ENCODE measurements at regions not wholly inside any gene's neighbourhood (a gene's known extent, or its start where the extent isn't known, plus 50 kb on each side); places are given as distances from the start of the nearest gene placed in this dataset.

- H2AFZ ChIP-seq (ENCODE audit: low read length): no peak overlapping the region
- CTCF ChIA-PET (ENCODE audit: partially characterized antibody): interaction anchor here (0.6 to 1.9 kb wide), 11 partner anchors 9 to 549 kb away, joined by 3 to 7 read pairs (median 4); no protein-coding TSS in a partner anchor
Measured at GRCh38 chr16:81148277-81148676, 52.1 kb upstream of the GCSH start.

More at GRCh38 chr16:81148277-81148676, 52.1 kb upstream of the GCSH start:
- H3K23me2 ChIP-seq (ENCODE audit: low read depth, low read length): no peaks in the 10 kb centered on the region
- H3K14ac ChIP-seq (ENCODE audit: insufficient read length): no peak overlapping the region
- H4K5ac ChIP-seq (ENCODE audit: insufficient read length, low read depth, low read length): no peak overlapping the region
- no peak overlapping the region for H3K4me2 ChIP-seq (ENCODE audit: insufficient read depth in 1 of 2, low read depth in 2 of 2, low read length in 2 of 2)
- H2BK120ac ChIP-seq (replicated peaks; ENCODE audit: low read depth, low read length): no peak overlapping the region
- H3K4me1 ChIP-seq (replicated peaks in 1 of 4; ENCODE audit: control insufficient read depth in 3 of 4, insufficient read depth in 4 of 4, low read length in 3 of 4): no peaks in the 10 kb centered on the region
- H3K9ac ChIP-seq (replicated peaks in 1 of 4; ENCODE audit: extremely low read depth in 1 of 4, low read depth in 3 of 4, low read length in 3 of 4): no peak overlapping the region
- no peak for FAIRE-seq
- H3K36me3 ChIP-seq (ENCODE audit: control insufficient read depth in 2 of 4, insufficient read depth in 4 of 4, low read length in 3 of 4): no peaks in the 10 kb centered on the region
- no peak overlapping the region for H2AK5ac ChIP-seq (ENCODE audit: low read depth, low read length)
- H3K27ac ChIP-seq (ENCODE audit: low read depth, low read length): no peak overlapping the region
- no peaks in the 10 kb centered on the region for H3K27me3 ChIP-seq (replicated peaks in 1 of 4; ENCODE audit: control insufficient read depth in 3 of 4, extremely low read depth in 1 of 4, insufficient read depth in 3 of 4, low read length in 3 of 4)
- no peaks in the 10 kb centered on the region for H4K20me1 ChIP-seq (replicated peaks in 1 of 2; ENCODE audit: control insufficient read depth in 1 of 2, insufficient read depth in 2 of 2, low read length in 2 of 2)
- TF ChIP-seq E2F6 (IDR thresholded peaks at IDR 0.05): no peak
- no peak for TF ChIP-seq SUZ12 (IDR thresholded peaks at IDR 0.05; ENCODE audit: low read length)
- TF ChIP-seq FOSL1 (IDR thresholded peaks at IDR 0.05; ENCODE audit: insufficient read depth, low read depth, low read length): no peak
- TF ChIP-seq BRCA1 (IDR thresholded peaks at IDR 0.05; ENCODE audit: low read depth, low read length): no peak
- TF ChIP-seq CHD2 (IDR thresholded peaks at IDR 0.05; ENCODE audit: low read length): no peak
- no peak for TF ChIP-seq RNF2 (IDR thresholded peaks at IDR 0.05; ENCODE audit: borderline replicate concordance, low read depth, low read length, missing control alignments, poor library complexity, severe bottlenecking)
- no peak overlapping the region for H4K91ac ChIP-seq (replicated peaks; ENCODE audit: insufficient read length, low read length)
- H4K8ac ChIP-seq (ENCODE audit: extremely low read depth, insufficient read depth, low read length): no peak overlapping the region
- H3K79me1 ChIP-seq (ENCODE audit: low read depth, low read length): no peaks in the 10 kb centered on the region
- H3K4ac ChIP-seq (replicated peaks; ENCODE audit: insufficient read length, low read depth, low read length): no peak overlapping the region
- H2BK12ac ChIP-seq (ENCODE audit: low read depth, low read length): no peak overlapping the region
- H3K18ac ChIP-seq (ENCODE audit: extremely low read depth, low read length): no peak overlapping the region
- H3K4me3 ChIP-seq (ENCODE audit: extremely low read depth in 1 of 4, insufficient read depth in 2 of 4, low read depth in 3 of 4, low read length in 4 of 4): no peak overlapping the region
- 72% methylated on average over 6 of the region's 6 CpGs; no CpG with 5 or more reads in 1 of the 2 experiments for WGBS, 2 experiments (ENCODE audit: extremely low coverage in 1 of 2, insufficient coverage in 1 of 2, insufficient read length in 1 of 2, insufficient replicate concordance in 2 of 2, low coverage in 1 of 2, low lambda C conversion rate in 2 of 2, missing lambda C conversion rate in 1 of 2)
- H3K23ac ChIP-seq (ENCODE audit: insufficient read length): no peak overlapping the region
- no peaks in the 10 kb centered on the region for H3K9me3 ChIP-seq (ENCODE audit: insufficient read depth in 2 of 2, low read depth in 1 of 2, low read length in 1 of 2)
- no peak overlapping the region for H2BK15ac ChIP-seq (ENCODE audit: low read length)
- no peak overlapping the region for H3K56ac ChIP-seq (replicated peaks; ENCODE audit: insufficient read length, low read depth, low read length)
- H3K79me2 ChIP-seq (ENCODE audit: control insufficient read depth in 1 of 2, insufficient read depth in 2 of 2, low read length in 2 of 2): no peaks in the 10 kb centered on the region
- no peak for DNase-seq (ENCODE audit: low read depth in 1 of 2, low spot score in 2 of 2)
- POLR2A ChIA-PET (ENCODE audit: partially characterized antibody): no interaction called here
- H2BK5ac ChIP-seq (ENCODE audit: low read depth, low read length): no peak overlapping the region
- no peak overlapping the region for H2BK20ac ChIP-seq (ENCODE audit: low read length)

Measured in H1 (cell line).